ENCODE measurements at regions not wholly inside any gene's neighbourhood (a gene's known extent, or its start where the extent isn't known, plus 50 kb on each side); places are given as distances from the start of the nearest gene placed in this dataset.

GRCh38 chr1:199002661-199003060 is 363.8 kb downstream of the PTPRC start:
- H3K27me3 ChIP-seq (ENCODE audit: control insufficient read depth in 3 of 3, insufficient read depth in 3 of 3, low read length in 2 of 3): no peaks in the 10 kb centered on the region
- no peak overlapping the region for H3K4me3 ChIP-seq
- ATAC-seq (ENCODE audit: insufficient read depth, low FRiP score): no peak
- H3K9ac ChIP-seq (ENCODE audit: insufficient read depth in 1 of 2, low read length in 2 of 2): no peak overlapping the region
- TF ChIP-seq, protein P1, sequence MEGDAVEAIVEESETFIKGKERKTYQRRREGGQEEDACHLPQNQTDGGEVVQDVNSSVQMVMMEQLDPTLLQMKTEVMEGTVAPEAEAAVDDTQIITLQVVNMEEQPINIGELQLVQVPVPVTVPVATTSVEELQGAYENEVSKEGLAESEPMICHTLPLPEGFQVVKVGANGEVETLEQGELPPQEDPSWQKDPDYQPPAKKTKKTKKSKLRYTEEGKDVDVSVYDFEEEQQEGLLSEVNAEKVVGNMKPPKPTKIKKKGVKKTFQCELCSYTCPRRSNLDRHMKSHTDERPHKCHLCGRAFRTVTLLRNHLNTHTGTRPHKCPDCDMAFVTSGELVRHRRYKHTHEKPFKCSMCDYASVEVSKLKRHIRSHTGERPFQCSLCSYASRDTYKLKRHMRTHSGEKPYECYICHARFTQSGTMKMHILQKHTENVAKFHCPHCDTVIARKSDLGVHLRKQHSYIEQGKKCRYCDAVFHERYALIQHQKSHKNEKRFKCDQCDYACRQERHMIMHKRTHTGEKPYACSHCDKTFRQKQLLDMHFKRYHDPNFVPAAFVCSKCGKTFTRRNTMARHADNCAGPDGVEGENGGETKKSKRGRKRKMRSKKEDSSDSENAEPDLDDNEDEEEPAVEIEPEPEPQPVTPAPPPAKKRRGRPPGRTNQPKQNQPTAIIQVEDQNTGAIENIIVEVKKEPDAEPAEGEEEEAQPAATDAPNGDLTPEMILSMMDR (IDR thresholded peaks at IDR 0.05; ENCODE audit: control extremely low read depth, extremely low read depth): no peak
- no peaks in the 10 kb centered on the region for H3K9me3 ChIP-seq (ENCODE audit: control insufficient read depth in 4 of 4, insufficient read depth in 3 of 4, low read length in 3 of 4)
- no peaks in the 10 kb centered on the region for H3K4me1 ChIP-seq (ENCODE audit: control insufficient read depth in 5 of 5, insufficient read depth in 5 of 5, low read length in 5 of 5)
- peak in 1 of 3 donors; percentile 17 for DNase-seq
- no peak overlapping the region for H3K27ac ChIP-seq (ENCODE audit: low read depth in 1 of 2, low read length in 1 of 2)
- H3K36me3 ChIP-seq (ENCODE audit: control insufficient read depth in 4 of 4, insufficient read depth in 4 of 4, low read length in 4 of 4): no peaks in the 10 kb centered on the region

GRCh38 chr1:199007423-199007822 is 368.6 kb downstream of the PTPRC start:
- no peaks in the 10 kb centered on the region for H3K36me3 ChIP-seq (ENCODE audit: control insufficient read depth in 4 of 4, insufficient read depth in 4 of 4, low read length in 4 of 4)
- H3K27ac ChIP-seq (ENCODE audit: low read depth in 1 of 2, low read length in 1 of 2): no peak overlapping the region
- TF ChIP-seq, protein P1 (IDR thresholded peaks at IDR 0.05; ENCODE audit: control extremely low read depth, extremely low read depth): no peak
- no peak for ATAC-seq (ENCODE audit: insufficient read depth, low FRiP score)
- no peaks in the 10 kb centered on the region for H3K9me3 ChIP-seq (ENCODE audit: control insufficient read depth in 4 of 4, insufficient read depth in 3 of 4, low read length in 3 of 4)
- 60 to 85% methylated on average over 2 of the region's 2 CpGs for WGBS, 2 donors
- no peaks in the 10 kb centered on the region for H3K27me3 ChIP-seq (ENCODE audit: control insufficient read depth in 3 of 3, insufficient read depth in 3 of 3, low read length in 2 of 3)
- H3K9ac ChIP-seq (ENCODE audit: insufficient read depth in 1 of 2, low read length in 2 of 2): no peak overlapping the region
- H3K4me1 ChIP-seq (ENCODE audit: control insufficient read depth in 5 of 5, insufficient read depth in 5 of 5, low read length in 5 of 5): peaks cover 0 to 5% (median 1%) of the 10 kb centered on the region in 5 donors
- DNase-seq: no peak
- no peak overlapping the region for H3K4me3 ChIP-seq

- Histone ChIP-seq H3K4me3 (no peak overlapping the region), H3K9ac (ENCODE audit: insufficient read depth in 1 of 2, low read length in 2 of 2) (no peak overlapping the region), H3K27me3 (ENCODE audit: control insufficient read depth in 3 of 3, insufficient read depth in 3 of 3, low read length in 2 of 3) (no peaks in the 10 kb centered on the region), H3K36me3 (ENCODE audit: control insufficient read depth in 4 of 4, insufficient read depth in 4 of 4, low read length in 4 of 4) (no peaks in the 10 kb centered on the region), H3K27ac (ENCODE audit: low read depth in 1 of 2, low read length in 1 of 2) (no peak overlapping the region), H3K9me3 (ENCODE audit: control insufficient read depth in 4 of 4, insufficient read depth in 3 of 4, low read length in 3 of 4) (no peaks in the 10 kb centered on the region), H3K4me1 (ENCODE audit: control insufficient read depth in 5 of 5, insufficient read depth in 5 of 5, low read length in 5 of 5) (peaks cover 0 to 5% (median 1%) of the 10 kb centered on the region in 5 donors)
- TF ChIP-seq, protein P1 (IDR thresholded peaks at IDR 0.05; ENCODE audit: control extremely low read depth, extremely low read depth): no peak
- DNase-seq (peak in 2 of 3 donors; percentile 19 to 56), ATAC-seq (ENCODE audit: insufficient read depth, low FRiP score) (no peak)
- WGBS, 2 donors: 21 to 24% methylated on average over 5 of the region's 5 CpGs
Measured at GRCh38 chr1:199009447-199009846, 370.6 kb downstream of the PTPRC start.

GRCh38 chr1:199010492-199010891 is 371.7 kb downstream of the PTPRC start:
- H3K9me3 ChIP-seq (ENCODE audit: control insufficient read depth in 4 of 4, insufficient read depth in 3 of 4, low read length in 3 of 4): no peaks in the 10 kb centered on the region
- H3K27ac ChIP-seq (ENCODE audit: low read depth in 1 of 2, low read length in 1 of 2): no peak overlapping the region
- H3K4me3 ChIP-seq: no peak overlapping the region
- H3K4me1 ChIP-seq (ENCODE audit: control insufficient read depth in 5 of 5, insufficient read depth in 5 of 5, low read length in 5 of 5): peaks cover 0 to 5% (median 1%) of the 10 kb centered on the region in 5 donors
- no peak for DNase-seq
- H3K36me3 ChIP-seq (ENCODE audit: control insufficient read depth in 4 of 4, insufficient read depth in 4 of 4, low read length in 4 of 4): no peaks in the 10 kb centered on the region
- no peak overlapping the region for H3K9ac ChIP-seq (ENCODE audit: insufficient read depth in 1 of 2, low read length in 2 of 2)
- no peaks in the 10 kb centered on the region for H3K27me3 ChIP-seq (ENCODE audit: control insufficient read depth in 3 of 3, insufficient read depth in 3 of 3, low read length in 2 of 3)
- no peak for ATAC-seq (ENCODE audit: insufficient read depth, low FRiP score)
- TF ChIP-seq, protein P1 (IDR thresholded peaks at IDR 0.05; ENCODE audit: control extremely low read depth, extremely low read depth): no peak
- 41 to 71% methylated on average over 4 of the region's 4 CpGs for WGBS, 2 donors

Measured in lung (tissue), 11 donors.